ENCODE measurements at regions not wholly inside any gene's neighbourhood (a gene's known extent, or its start where the extent isn't known, plus 50 kb on each side); places are given as distances from the start of the nearest gene placed in this dataset.

DNA sequence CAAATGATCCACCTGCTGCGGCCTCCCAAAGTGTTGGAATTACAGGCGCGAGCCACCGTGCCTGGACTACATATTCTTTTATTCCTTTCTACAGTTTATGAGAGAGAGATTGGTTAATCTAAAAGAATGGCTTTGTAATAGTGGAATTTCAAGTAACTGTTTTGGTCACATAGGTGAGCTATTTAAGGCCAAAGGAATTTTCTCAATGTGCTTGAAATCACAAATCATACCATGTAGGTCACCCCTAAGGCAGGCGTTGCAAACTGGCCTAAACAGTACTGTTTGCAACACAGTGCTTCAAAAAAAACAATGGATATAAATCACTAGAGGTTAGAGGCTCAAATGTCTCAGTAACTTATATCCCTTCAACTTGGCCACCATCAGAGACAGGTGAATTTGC, 103.7 kb upstream of the PTPRR start:
- Histone ChIP-seq H4K5ac (ENCODE audit: low read depth, low read length) (no peak overlapping the region), H3K4me1 (ENCODE audit: control insufficient read depth, insufficient read depth, low read length) (no peaks in the 10 kb centered on the region), H3K4ac (ENCODE audit: low read depth, low read length) (no peak overlapping the region), H3K4me3 (ENCODE audit: insufficient read depth, low read depth, low read length) (no peak overlapping the region), H4K8ac (ENCODE audit: low read depth in 2 of 2, low read length in 2 of 2) (no peak overlapping the region), H3K4me2 (ENCODE audit: low read depth, low read length) (no peak overlapping the region), H3K79me1 (ENCODE audit: low read depth in 1 of 2, low read length in 2 of 2) (no peaks in the 10 kb centered on the region), H3K23ac (ENCODE audit: low read depth, low read length) (no peak overlapping the region), H3K36me3 (ENCODE audit: control insufficient read depth, insufficient read depth, low read length) (no peaks in the 10 kb centered on the region), H2AK5ac (ENCODE audit: low read depth, low read length) (no peak overlapping the region), H2BK120ac (ENCODE audit: low read depth, low read length) (no peak overlapping the region), H3K9me1 (ENCODE audit: insufficient read depth, low read length) (no peaks in the 10 kb centered on the region), H3K9ac (ENCODE audit: low read depth, low read length) (no peak overlapping the region), H3K27me3 (ENCODE audit: control insufficient read depth, insufficient read depth, low read length) (no peaks in the 10 kb centered on the region), H3K27ac (ENCODE audit: insufficient read depth, low read length) (no peak overlapping the region), H2BK15ac (ENCODE audit: low read depth, low read length) (no peak overlapping the region), H2AFZ (replicated peaks; ENCODE audit: low read length, poor library complexity) (no peak overlapping the region), H3K14ac (replicated peaks; ENCODE audit: low read depth, low read length) (no peak overlapping the region), H4K91ac (ENCODE audit: insufficient read depth, low read depth, low read length) (no peak overlapping the region), H2BK5ac (ENCODE audit: low read depth, low read length, poor library complexity, severe bottlenecking) (no peak overlapping the region), H4K20me1 (ENCODE audit: insufficient read depth, low read length) (no peaks in the 10 kb centered on the region), H2BK20ac (ENCODE audit: low read depth, low read length) (no peak overlapping the region), H3K18ac (ENCODE audit: low read depth, low read length) (no peak overlapping the region), H3K9me3 (ENCODE audit: control insufficient read depth, insufficient read depth, low read length) (peaks cover under 1% of the 10 kb centered on the region), H2AK9ac (replicated peaks; ENCODE audit: low read depth, low read length, poor library complexity) (no peak overlapping the region), H3K56ac (ENCODE audit: extremely low read depth, insufficient read depth, low read length) (no peak overlapping the region)
- ChIA-PET CTCF (no interaction called here), POLR2A (ENCODE audit: unreplicated experiment) (no interaction called here)
- no CpG with 5 or more reads among the region's 5 CpGs for WGBS, 2 experiments (ENCODE audit: extremely low coverage in 2 of 2, insufficient read length in 1 of 2)
- BruUV-seq (replicated peaks): no TSS peak
- in situ Hi-C loops (cut with MboI; ENCODE audit: low sequenced_read_pairs) (no loop called here), intact Hi-C loops (cut with micrococcal nuclease) (no loop called here), dilution Hi-C loops (cut with HindIII; ENCODE audit: low sequenced_read_pairs, unreplicated experiment) (no loop called here)
- DNase-seq (no peak), ATAC-seq (ENCODE audit: low read depth) (no peak)
- no peak for TF ChIP-seq CHD1 (IDR thresholded peaks at IDR 0.05; ENCODE audit: low read depth, low read length)
- TF ChIP-seq, protein P1, sequence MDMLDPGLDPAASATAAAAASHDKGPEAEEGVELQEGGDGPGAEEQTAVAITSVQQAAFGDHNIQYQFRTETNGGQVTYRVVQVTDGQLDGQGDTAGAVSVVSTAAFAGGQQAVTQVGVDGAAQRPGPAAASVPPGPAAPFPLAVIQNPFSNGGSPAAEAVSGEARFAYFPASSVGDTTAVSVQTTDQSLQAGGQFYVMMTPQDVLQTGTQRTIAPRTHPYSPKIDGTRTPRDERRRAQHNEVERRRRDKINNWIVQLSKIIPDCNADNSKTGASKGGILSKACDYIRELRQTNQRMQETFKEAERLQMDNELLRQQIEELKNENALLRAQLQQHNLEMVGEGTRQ (IDR thresholded peaks at IDR 0.05; ENCODE audit: low read depth, low read length): no peak
- no peak for TF ChIP-seq MAFK (IDR thresholded peaks at IDR 0.05; ENCODE audit: low read depth, low read length)
- TF ChIP-seq FOS (IDR thresholded peaks at IDR 0.05; ENCODE audit: low read depth, low read length): no peak
- no peak for TF ChIP-seq MAZ (IDR thresholded peaks at IDR 0.05; ENCODE audit: borderline replicate concordance, low read depth, low read length)
- no peak for TF ChIP-seq RAD21 (IDR thresholded peaks at IDR 0.05; ENCODE audit: low read length)
- TF ChIP-seq RCOR1 (IDR thresholded peaks at IDR 0.05; ENCODE audit: insufficient replicate concordance, low read length): no peak
- no peak for TF ChIP-seq RFX5 (IDR thresholded peaks at IDR 0.05; ENCODE audit: low read depth, low read length)
- no peak for TF ChIP-seq SMC3 (IDR thresholded peaks at IDR 0.05; ENCODE audit: low read depth, low read length)
- TF ChIP-seq CEBPB (IDR thresholded peaks at IDR 0.05; ENCODE audit: low read depth, low read length): no peak
- TF ChIP-seq POLR2A (IDR thresholded peaks at IDR 0.05; ENCODE audit: low read depth, low read length): no peak
- no peak for TF ChIP-seq BHLHE40 (IDR thresholded peaks at IDR 0.05; ENCODE audit: low read depth, low read length)

Data from IMR-90 (cell line).